ENCODE measurements at regions not wholly inside any gene's neighbourhood (a gene's known extent, or its start where the extent isn't known, plus 50 kb on each side); places are given as distances from the start of the nearest gene placed in this dataset.

GRCh38 chr14:34063470-34064164 lies 112.7 kb upstream of the EGLN3 start:
- no peak overlapping the region for H3K4me3 ChIP-seq (ENCODE audit: low read length)
- no peak overlapping the region for H3K27ac ChIP-seq (ENCODE audit: low read length)
- H3F3A ChIP-seq (ENCODE audit: insufficient read depth, low read length, poor library complexity, severe bottlenecking) = no peaks in the 10 kb centered on the region
- H3K9me3 ChIP-seq (ENCODE audit: low read length) = no peaks in the 10 kb centered on the region
- H4K20me1 ChIP-seq (ENCODE audit: insufficient read depth) = no peaks in the 10 kb centered on the region
- TF ChIP-seq REST (IDR thresholded peaks at IDR 0.05; ENCODE audit: borderline replicate concordance) = no peak
- H3K9me2 ChIP-seq (ENCODE audit: insufficient read depth, low read length) = no peaks in the 10 kb centered on the region
- no peaks in the 10 kb centered on the region for H3K36me3 ChIP-seq (ENCODE audit: insufficient read depth, low read length)
- H3K27me3 ChIP-seq (ENCODE audit: insufficient read depth, low read depth, low read length) = peaks cover 13% of the 10 kb centered on the region
- H2AFZ ChIP-seq (ENCODE audit: low read depth, low read length) = no peak overlapping the region
- no peak overlapping the region for H3K9ac ChIP-seq (ENCODE audit: low read length)
- H3K4me2 ChIP-seq (ENCODE audit: low read length) = no peak overlapping the region
- no peaks in the 10 kb centered on the region for H3K79me2 ChIP-seq (replicated peaks; ENCODE audit: insufficient read depth, low read length)

- no peaks in the 10 kb centered on the region for H3K9me3 ChIP-seq (ENCODE audit: low read length)
- H2AFZ ChIP-seq (ENCODE audit: low read depth, low read length) = no peak overlapping the region
- no peak overlapping the region for H3K4me2 ChIP-seq (ENCODE audit: low read length)
- H3K9me2 ChIP-seq (ENCODE audit: insufficient read depth, low read length) = no peaks in the 10 kb centered on the region
- no peaks in the 10 kb centered on the region for H4K20me1 ChIP-seq (ENCODE audit: insufficient read depth)
- H3K27ac ChIP-seq (ENCODE audit: low read length) = no peak overlapping the region
- TF ChIP-seq EZH2 (IDR thresholded peaks at IDR 0.05; ENCODE audit: borderline replicate concordance, insufficient read depth, low read length, poor library complexity, severe bottlenecking) (no peak), MXI1 (conservative IDR thresholded peaks at IDR 0.05; ENCODE audit: poor library complexity, severe bottlenecking) (no peak), REST (IDR thresholded peaks at IDR 0.05; ENCODE audit: borderline replicate concordance) (no peak), RAD21 (conservative IDR thresholded peaks at IDR 0.05) (no peak), SMC3 (conservative IDR thresholded peaks at IDR 0.05; ENCODE audit: poor library complexity) (no peak)
- peaks cover 13% of the 10 kb centered on the region for H3K27me3 ChIP-seq (ENCODE audit: insufficient read depth, low read depth, low read length)
- no peak overlapping the region for H3K4me3 ChIP-seq (ENCODE audit: low read length)
- no peak overlapping the region for H3K9ac ChIP-seq (ENCODE audit: low read length)
- no peaks in the 10 kb centered on the region for H3K36me3 ChIP-seq (ENCODE audit: insufficient read depth, low read length)
- H3F3A ChIP-seq (ENCODE audit: insufficient read depth, low read length, poor library complexity, severe bottlenecking) = no peaks in the 10 kb centered on the region
- H3K79me2 ChIP-seq (replicated peaks; ENCODE audit: insufficient read depth, low read length) = no peaks in the 10 kb centered on the region
Observed at GRCh38 chr14:34063042-34063441, 112.2 kb upstream of the EGLN3 start.
